ENCODE measurements at regions not wholly inside any gene's neighbourhood (a gene's known extent, or its start where the extent isn't known, plus 50 kb on each side); places are given as distances from the start of the nearest gene placed in this dataset.

DNA sequence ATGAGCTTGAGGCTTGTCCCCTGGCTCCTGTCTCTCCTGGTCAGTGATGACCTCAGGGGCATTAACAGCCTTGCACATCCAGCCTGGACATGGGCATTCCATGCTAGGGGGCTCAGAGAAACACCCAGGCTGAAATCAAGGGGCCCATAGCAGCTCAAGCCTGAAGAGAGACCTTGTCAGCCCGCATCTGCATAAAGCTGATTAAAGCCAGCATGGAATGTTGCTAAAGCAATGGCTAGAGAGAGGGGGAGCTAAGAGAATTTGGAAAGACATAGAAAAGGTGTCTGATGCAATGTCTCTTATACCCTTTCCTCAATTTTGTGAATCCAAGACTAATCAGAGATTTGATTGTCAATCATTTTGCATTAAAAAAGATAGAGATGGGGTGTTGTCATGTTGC is 51.4 kb upstream of the WSCD1 start:
- TF ChIP-seq, protein P1, sequence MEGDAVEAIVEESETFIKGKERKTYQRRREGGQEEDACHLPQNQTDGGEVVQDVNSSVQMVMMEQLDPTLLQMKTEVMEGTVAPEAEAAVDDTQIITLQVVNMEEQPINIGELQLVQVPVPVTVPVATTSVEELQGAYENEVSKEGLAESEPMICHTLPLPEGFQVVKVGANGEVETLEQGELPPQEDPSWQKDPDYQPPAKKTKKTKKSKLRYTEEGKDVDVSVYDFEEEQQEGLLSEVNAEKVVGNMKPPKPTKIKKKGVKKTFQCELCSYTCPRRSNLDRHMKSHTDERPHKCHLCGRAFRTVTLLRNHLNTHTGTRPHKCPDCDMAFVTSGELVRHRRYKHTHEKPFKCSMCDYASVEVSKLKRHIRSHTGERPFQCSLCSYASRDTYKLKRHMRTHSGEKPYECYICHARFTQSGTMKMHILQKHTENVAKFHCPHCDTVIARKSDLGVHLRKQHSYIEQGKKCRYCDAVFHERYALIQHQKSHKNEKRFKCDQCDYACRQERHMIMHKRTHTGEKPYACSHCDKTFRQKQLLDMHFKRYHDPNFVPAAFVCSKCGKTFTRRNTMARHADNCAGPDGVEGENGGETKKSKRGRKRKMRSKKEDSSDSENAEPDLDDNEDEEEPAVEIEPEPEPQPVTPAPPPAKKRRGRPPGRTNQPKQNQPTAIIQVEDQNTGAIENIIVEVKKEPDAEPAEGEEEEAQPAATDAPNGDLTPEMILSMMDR (IDR thresholded peaks at IDR 0.05; ENCODE audit: borderline replicate concordance, extremely low read depth, low read length, poor library complexity, severe bottlenecking), result no peak
- TF ChIP-seq EZH2 (IDR thresholded peaks at IDR 0.05; ENCODE audit: borderline replicate concordance, low read depth, low read length, severe bottlenecking), result no peak
